BJ (cell line): ENCODE measurements at regions not wholly inside any gene's neighbourhood (a gene's known extent, or its start where the extent isn't known, plus 50 kb on each side); places are given as distances from the start of the nearest gene placed in this dataset.

ENCODE experiments used
- CTCF ChIA-PET: fragments of 350-600 bp; formaldehyde crosslinking; extraction: SDS; loops from one replicate; lab custom pipeline; 2021; ENCODE audit warnings: antibody characterized with exemption, inconsistent platforms; lab: Yijun Ruan, JAX
- POLR2A ChIA-PET: fragments of 300-600 bp; sonication (Branson Sonifier 250); formaldehyde crosslinking; extraction: SDS; loops from one replicate; lab custom pipeline; 2021; ENCODE audit warnings: antibody characterized with exemption; lab: Charles Lee
- DNase-seq: peaks from one replicate; pipeline ENCODE4 v3.0.0-alpha.2; 2011; ENCODE audit warnings: low read depth
- H3K27me3 ChIP-seq: 2 replicates; pipeline ENCODE4 v1.6.0; 2011; ENCODE audit warnings: low read length; ENCODE audit not compliant: control insufficient read depth, insufficient read depth
- H3K36me3 ChIP-seq: 2 replicates; pipeline ENCODE4 v1.5.1; 2011; ENCODE audit warnings: low read length; ENCODE audit not compliant: control insufficient read depth, insufficient read depth
- H3K4me3 ChIP-seq: 2 replicates; pipeline ENCODE4 v1.5.1; 2011; ENCODE audit warnings: low read depth, mild to moderate bottlenecking, control low read depth, low read length
- CTCF ChIP-seq: IDR thresholded peaks from 2 replicates; pipeline ENCODE4 v1.5.1; 2011; ENCODE audit warnings: low read depth, mild to moderate bottlenecking, control low read depth, inconsistent platforms, low read length, moderate library complexity; ENCODE audit not compliant: insufficient read depth

GRCh38 chr12:34373926-34374325, 351.6 kb downstream of the ALG10 start:
- no peak for DNase-seq
- TF ChIP-seq CTCF: no peak
- Histone ChIP-seq H3K4me3 (no peak overlapping the region), H3K27me3 (no peaks in the 10 kb centered on the region), H3K36me3 (no peaks in the 10 kb centered on the region)
- POLR2A ChIA-PET: no interaction called here
- CTCF ChIA-PET: no interaction called here

GRCh38 chr12:34376133-34376799, 354.0 kb downstream of the ALG10 start:
- no peak for DNase-seq
- H3K4me3 ChIP-seq: no peak overlapping the region
- no peak for TF ChIP-seq CTCF
- ChIA-PET CTCF (no interaction called here), POLR2A (no interaction called here)
- H3K27me3 ChIP-seq: no peaks in the 10 kb centered on the region
- no peaks in the 10 kb centered on the region for H3K36me3 ChIP-seq

- ChIA-PET POLR2A (no interaction called here), CTCF (no interaction called here)
- no peak for TF ChIP-seq CTCF
- Histone ChIP-seq H3K4me3 (no peak overlapping the region), H3K36me3 (no peaks in the 10 kb centered on the region), H3K27me3 (no peaks in the 10 kb centered on the region)
- DNase-seq: no peak
Measured at GRCh38 chr12:34377243-34378035, 355.1 kb downstream of the ALG10 start.

GRCh38 chr12:34379142-34379541, 356.8 kb downstream of the ALG10 start:
- Histone ChIP-seq H3K27me3 (no peaks in the 10 kb centered on the region), H3K4me3 (no peak overlapping the region), H3K36me3 (no peaks in the 10 kb centered on the region)
- no peak for DNase-seq
- TF ChIP-seq CTCF: no peak
- ChIA-PET POLR2A (no interaction called here), CTCF (no interaction called here)

- Histone ChIP-seq H3K4me3 (no peak overlapping the region), H3K27me3 (no peaks in the 10 kb centered on the region), H3K36me3 (no peaks in the 10 kb centered on the region)
- DNase-seq: no peak
- ChIA-PET CTCF (no interaction called here), POLR2A (no interaction called here)
- no peak for TF ChIP-seq CTCF
Measured at GRCh38 chr12:34384693-34385092, 362.4 kb downstream of the ALG10 start.
